Chondrocyte (in vitro differentiated cells): ENCODE measurements at regions not wholly inside any gene's neighbourhood (a gene's known extent, or its start where the extent isn't known, plus 50 kb on each side); places are given as distances from the start of the nearest gene placed in this dataset.

Experiments used
- DNase-seq: peaks from one replicate; pipeline ENCODE4 v3.0.0; 2021; ENCODE audit warnings: mixed read lengths, low spot score
- H3K27ac Mint-ChIP-seq: one replicate; pipeline ENCODE4 v1.8.0; 2021; ENCODE audit warnings: mild to moderate bottlenecking, moderate library complexity, mixed read lengths; ENCODE audit not compliant: unreplicated experiment
- H3K27me3 Mint-ChIP-seq: 2 replicates; pipeline ENCODE4 v1.8.0; 2021; ENCODE audit warnings: low read depth, mixed read lengths
- H3K36me3 Mint-ChIP-seq: 2 replicates; pipeline ENCODE4 v1.8.0; 2021; ENCODE audit warnings: low read depth, mixed read lengths
- H3K4me1 Mint-ChIP-seq: 2 replicates; pipeline ENCODE4 v1.8.0; 2021; ENCODE audit warnings: low read depth, mild to moderate bottlenecking, mixed read lengths
- H3K4me3 Mint-ChIP-seq: one replicate; pipeline ENCODE4 v1.8.0; 2021; ENCODE audit warnings: mild to moderate bottlenecking, moderate library complexity, mixed read lengths; ENCODE audit not compliant: unreplicated experiment
- H3K9me3 Mint-ChIP-seq: 2 replicates; pipeline ENCODE4 v1.8.0; 2021; ENCODE audit warnings: low read depth, mixed read lengths
- CTCF ChIP-seq: fragments of 200-600 bp; sonication (generic); IDR thresholded peaks from 2 replicates; pipeline ENCODE4 v1.5.0; 2021; ENCODE audit warnings: antibody characterized with exemption, mild to moderate bottlenecking, moderate library complexity

GRCh38 chr2:196589419-196589818 is 50.1 kb upstream of the CCDC150 start:
- no peak for DNase-seq
- TF ChIP-seq CTCF, result no peak
- H3K27me3 Mint-ChIP-seq, result no peaks in the 10 kb centered on the region
- peaks cover 59% of the 10 kb centered on the region for H3K4me1 Mint-ChIP-seq
- H3K27ac Mint-ChIP-seq, result peak overlapping the region; percentile 28
- no peaks in the 10 kb centered on the region for H3K36me3 Mint-ChIP-seq
- no peaks in the 10 kb centered on the region for H3K9me3 Mint-ChIP-seq
- H3K4me3 Mint-ChIP-seq, result no peak overlapping the region
